ENCODE measurements at regions not wholly inside any gene's neighbourhood (a gene's known extent, or its start where the extent isn't known, plus 50 kb on each side); places are given as distances from the start of the nearest gene placed in this dataset.
A peak's percentile ranks its signal among the peaks of the same experiment; 100 is the strongest.
"Not testable (repeated sequence)": the region's sequence is repeated elsewhere in the genome, so short reads cannot be mapped to it uniquely, and the experiment has no call there.

DNA sequence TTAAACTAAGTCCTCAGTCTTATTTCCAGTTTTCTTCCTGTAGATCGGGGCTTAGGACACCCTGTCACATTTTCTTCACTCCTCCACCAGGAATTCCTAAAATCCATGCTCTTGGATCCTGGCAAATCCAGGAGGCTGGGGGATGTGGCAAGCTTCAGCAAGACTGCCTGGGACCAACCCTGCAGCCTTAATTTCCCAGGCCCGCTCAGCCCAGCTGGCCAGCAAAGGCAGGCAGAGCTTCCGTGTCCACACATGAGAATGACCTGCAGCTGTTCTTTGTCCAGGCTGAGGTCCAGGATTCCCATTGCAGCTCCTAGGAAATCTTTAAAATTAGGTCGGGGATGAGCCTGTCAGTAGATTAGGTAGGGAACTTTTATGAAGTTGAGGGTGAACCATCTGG is 146.7 kb downstream of the OR4F15 start:
- intact Hi-C loops (cut with DNase I); H3K4me1 ChIP-seq; H3K27me3 ChIP-seq; H3K9me3 ChIP-seq; H3K36me3 ChIP-seq; DNase-seq; H3K27ac ChIP-seq; H3K4me3 ChIP-seq: not testable (repeated sequence)
- no CpG with 5 or more reads among the region's 4 CpGs for WGBS, 2 donors

DNA sequence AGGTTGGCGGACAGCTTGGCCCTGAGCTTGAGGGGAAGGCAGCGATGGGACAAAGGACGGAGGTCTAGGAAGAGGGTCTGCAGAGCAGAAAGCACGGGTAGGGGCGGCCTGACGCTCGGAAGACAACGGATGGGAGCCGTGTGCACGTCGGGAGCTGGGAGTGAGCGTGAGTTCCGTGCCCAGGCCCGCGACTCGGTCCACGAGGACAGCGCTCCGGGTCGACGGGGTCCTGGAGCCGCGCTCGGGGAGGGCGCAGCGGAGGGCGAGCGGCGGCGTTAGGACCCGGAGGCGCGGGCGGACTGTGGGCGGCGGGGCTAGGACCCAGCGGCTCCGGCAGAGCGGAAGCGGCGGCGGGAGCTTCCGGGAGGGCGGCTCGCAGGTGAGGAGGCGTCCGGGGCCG is 149.3 kb downstream of the OR4F15 start:
- H3K27ac ChIP-seq, result peak overlapping the region in 1 of 4 donors; percentile 64
- intact Hi-C loops (cut with DNase I), result not testable (repeated sequence)

DNA sequence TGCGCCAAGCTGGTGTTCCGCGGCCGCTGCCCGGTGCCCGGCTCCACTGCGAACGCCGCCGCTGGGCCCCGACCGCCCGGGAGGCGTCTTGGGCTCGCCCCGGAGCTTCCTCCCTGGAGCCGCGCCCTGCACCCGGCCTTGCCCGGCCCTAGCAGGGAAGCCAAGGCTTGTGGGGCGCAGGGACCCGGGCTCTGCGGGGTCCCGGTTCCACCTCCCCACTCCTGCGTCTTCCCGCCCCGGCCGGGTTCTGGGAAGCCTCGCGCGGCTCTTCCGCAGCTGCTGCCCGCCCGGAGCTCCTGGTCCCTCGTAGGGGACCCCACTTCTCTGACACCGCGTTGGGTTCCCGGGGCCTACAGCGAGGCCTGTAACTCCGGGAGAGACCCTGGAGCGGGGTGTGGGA is 149.8 kb downstream of the OR4F15 start:
- DNase-seq; H3K9me3 ChIP-seq; intact Hi-C loops (cut with DNase I); H3K27me3 ChIP-seq; H3K36me3 ChIP-seq: not testable (repeated sequence)
- peak overlapping the region in 2 of 4 donors; percentile 57 to 64 for H3K27ac ChIP-seq
- H3K4me1 ChIP-seq, result peaks cover 0 to 16% (median 5%) of the 10 kb centered on the region in 3 donors
- peak overlapping the region in 2 of 4 donors; percentile 45 to 48 for H3K4me3 ChIP-seq
- no CpG with 5 or more reads among the region's 41 CpGs for WGBS, 2 donors

More for the DNA sequence above, 149.3 kb downstream of the OR4F15 start:
- no CpG with 5 or more reads among the region's 48 CpGs for WGBS, 2 donors
- peaks cover 0 to 16% (median 5%) of the 10 kb centered on the region in 3 donors for H3K4me1 ChIP-seq
- H3K36me3 ChIP-seq, DNase-seq, H3K9me3 ChIP-seq, H3K27me3 ChIP-seq: not testable (repeated sequence)
- H3K4me3 ChIP-seq, result peak overlapping the region in 1 of 4 donors; percentile 49

DNA sequence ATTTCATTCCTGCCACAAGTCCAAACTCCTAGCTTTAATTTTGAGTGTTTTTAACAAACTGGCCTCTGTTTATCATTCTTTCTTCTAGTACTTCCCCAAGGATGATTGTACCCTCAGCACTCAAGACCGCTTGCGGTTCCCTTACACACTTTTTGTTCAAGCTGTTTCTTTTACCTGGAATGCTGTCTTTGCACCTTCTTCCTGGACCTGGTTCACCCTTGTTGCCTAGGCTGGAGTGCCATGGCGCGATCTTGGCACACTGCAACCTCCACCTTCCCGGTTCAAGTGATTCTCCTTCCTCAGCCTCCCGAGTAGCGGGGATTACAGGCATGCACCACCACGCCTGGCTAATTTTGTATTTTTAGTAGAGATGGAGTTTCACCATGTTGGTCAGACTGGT is 151.7 kb downstream of the OR4F15 start:
- H3K9me3 ChIP-seq; H3K27ac ChIP-seq; H3K4me3 ChIP-seq; DNase-seq; intact Hi-C loops (cut with DNase I); H3K27me3 ChIP-seq; H3K36me3 ChIP-seq: not testable (repeated sequence)
- 99% methylated on average over 7 to 8 of the region's 8 CpGs for WGBS, 2 donors
- peaks cover 0 to 16% (median 5%) of the 10 kb centered on the region in 3 donors for H3K4me1 ChIP-seq

DNA sequence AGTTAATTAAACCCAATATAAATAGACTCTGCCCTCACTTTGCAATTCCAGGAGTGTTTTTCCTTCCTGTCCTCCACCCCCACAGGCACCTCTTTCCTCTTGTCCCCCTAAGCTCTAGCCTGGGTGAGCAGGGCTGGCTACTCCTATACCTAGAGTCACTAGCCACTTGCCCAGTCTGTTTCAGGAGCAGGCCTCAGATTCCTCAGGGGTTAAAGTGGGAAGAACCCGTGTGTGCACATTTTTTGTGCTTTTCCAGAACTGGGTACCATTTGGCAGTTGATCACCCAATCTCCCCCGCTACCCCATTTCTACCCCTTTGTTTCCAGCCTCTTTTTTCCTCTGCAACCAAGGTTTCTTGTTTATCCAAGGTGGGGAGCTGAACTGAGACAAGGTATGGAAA is 153.4 kb downstream of the OR4F15 start:
- 70% methylated on average over 2 of the region's 2 CpGs; no CpG with 5 or more reads in 1 of the 2 donors for WGBS, 2 donors
- H3K4me3 ChIP-seq; DNase-seq; H3K9me3 ChIP-seq; H3K36me3 ChIP-seq; H3K27ac ChIP-seq; H3K27me3 ChIP-seq; intact Hi-C loops (cut with DNase I): not testable (repeated sequence)
- H3K4me1 ChIP-seq, result peaks cover 0 to 16% (median 5%) of the 10 kb centered on the region in 3 donors

DNA sequence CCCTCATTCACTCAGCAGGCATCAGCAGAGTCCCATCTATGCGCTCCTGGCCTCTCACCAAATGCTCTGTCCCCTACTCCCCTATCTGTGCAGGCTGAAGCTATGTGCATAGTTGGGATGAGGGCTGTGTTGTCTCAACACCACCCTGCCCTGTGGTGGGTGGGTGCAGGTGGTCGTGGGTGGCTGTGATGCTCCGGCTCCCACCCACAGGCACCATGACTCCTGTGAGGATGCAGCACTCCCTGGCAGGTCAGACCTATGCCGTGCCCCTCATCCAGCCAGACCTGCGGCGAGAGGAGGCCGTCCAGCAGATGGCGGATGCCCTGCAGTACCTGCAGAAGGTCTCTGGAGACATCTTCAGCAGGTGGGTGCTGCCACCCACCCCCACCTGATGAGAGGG is 153.9 kb downstream of the OR4F15 start:
- 90 to 92% methylated on average over 6 to 7 of the region's 8 CpGs for WGBS, 2 donors
- H3K36me3 ChIP-seq; intact Hi-C loops (cut with DNase I); DNase-seq; H3K4me3 ChIP-seq; H3K27me3 ChIP-seq; H3K27ac ChIP-seq; H3K9me3 ChIP-seq: not testable (repeated sequence)
- peaks cover 0 to 16% (median 5%) of the 10 kb centered on the region in 3 donors for H3K4me1 ChIP-seq

DNA sequence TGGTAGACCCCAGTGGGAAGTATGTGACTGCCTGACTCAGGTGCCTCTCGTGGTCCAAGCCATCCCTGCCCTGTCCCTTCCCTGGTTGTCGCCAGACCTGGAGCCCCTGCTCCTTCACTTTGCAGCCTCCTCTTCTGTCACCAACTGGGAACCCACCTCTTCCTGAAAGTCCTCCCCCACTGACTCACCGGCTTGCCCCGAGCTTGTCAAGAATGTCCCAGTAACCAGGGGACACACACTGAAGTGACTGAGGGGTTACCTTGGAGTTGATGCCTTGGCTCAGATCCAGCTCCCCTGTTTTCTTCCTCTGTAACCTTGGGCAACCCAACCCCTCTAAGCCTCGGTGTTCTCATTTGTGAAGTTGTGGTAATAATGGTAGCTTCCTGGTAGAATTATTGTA is 155.4 kb downstream of the OR4F15 start:
- DNase-seq; intact Hi-C loops (cut with DNase I); H3K36me3 ChIP-seq; H3K27ac ChIP-seq; H3K9me3 ChIP-seq; H3K4me3 ChIP-seq; H3K27me3 ChIP-seq: not testable (repeated sequence)
- H3K4me1 ChIP-seq, result peaks cover 0 to 16% (median 5%) of the 10 kb centered on the region in 3 donors
- WGBS, 2 donors, result no CpG with 5 or more reads among the region's 5 CpGs

DNA sequence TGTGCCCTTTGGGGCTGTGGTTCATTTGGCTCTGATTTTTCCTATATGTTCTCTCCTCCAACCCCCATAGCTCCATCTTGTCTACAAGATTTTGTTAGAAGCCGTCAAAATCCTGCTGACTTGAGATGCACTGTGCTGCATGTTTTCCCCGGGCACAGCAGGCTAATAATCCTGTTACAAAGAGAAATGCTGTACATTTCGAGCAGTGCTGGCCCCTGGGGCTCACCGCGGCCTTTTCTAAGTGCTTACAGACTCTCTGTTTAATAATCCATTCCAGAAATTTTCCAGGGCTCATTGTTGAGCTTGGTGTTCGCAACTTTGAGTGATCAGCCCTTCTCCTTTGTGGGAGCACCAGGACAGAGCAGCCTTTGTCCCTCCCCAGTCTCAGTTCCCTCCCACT is 158.6 kb downstream of the OR4F15 start:
- H3K27me3 ChIP-seq, result not testable (repeated sequence)
- WGBS, 2 donors, result no CpG with 5 or more reads among the region's 6 CpGs

DNA sequence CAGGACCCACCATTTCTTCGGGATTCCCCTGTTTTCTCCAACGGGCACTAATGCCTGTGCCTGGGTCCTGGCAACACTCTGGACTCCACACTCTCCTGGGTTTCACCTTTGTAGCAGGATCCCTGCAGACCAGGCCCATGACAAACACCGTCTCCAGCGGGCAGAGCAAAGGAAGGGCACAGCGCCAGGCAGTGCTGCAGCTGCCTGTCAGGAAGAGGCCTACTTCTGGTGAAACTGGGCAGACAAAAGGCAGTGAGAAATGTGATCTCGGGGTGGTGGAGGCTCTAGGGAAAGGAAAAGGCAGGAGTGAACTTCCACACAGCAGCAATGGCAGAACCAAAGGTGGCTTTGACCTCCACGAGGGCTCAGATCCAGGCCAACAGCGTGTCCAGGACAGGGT is 165.3 kb downstream of the OR4F15 start:
- H3K36me3 ChIP-seq; H3K27me3 ChIP-seq; H3K4me3 ChIP-seq; DNase-seq; H3K4me1 ChIP-seq; H3K27ac ChIP-seq; intact Hi-C loops (cut with DNase I); H3K9me3 ChIP-seq: not testable (repeated sequence)
- WGBS, 2 donors, result no CpG with 5 or more reads among the region's 8 CpGs

More for the DNA sequence above, 158.6 kb downstream of the OR4F15 start:
- H3K9me3 ChIP-seq; H3K36me3 ChIP-seq; DNase-seq; H3K4me1 ChIP-seq; H3K27ac ChIP-seq; H3K4me3 ChIP-seq; intact Hi-C loops (cut with DNase I): not testable (repeated sequence)

DNA sequence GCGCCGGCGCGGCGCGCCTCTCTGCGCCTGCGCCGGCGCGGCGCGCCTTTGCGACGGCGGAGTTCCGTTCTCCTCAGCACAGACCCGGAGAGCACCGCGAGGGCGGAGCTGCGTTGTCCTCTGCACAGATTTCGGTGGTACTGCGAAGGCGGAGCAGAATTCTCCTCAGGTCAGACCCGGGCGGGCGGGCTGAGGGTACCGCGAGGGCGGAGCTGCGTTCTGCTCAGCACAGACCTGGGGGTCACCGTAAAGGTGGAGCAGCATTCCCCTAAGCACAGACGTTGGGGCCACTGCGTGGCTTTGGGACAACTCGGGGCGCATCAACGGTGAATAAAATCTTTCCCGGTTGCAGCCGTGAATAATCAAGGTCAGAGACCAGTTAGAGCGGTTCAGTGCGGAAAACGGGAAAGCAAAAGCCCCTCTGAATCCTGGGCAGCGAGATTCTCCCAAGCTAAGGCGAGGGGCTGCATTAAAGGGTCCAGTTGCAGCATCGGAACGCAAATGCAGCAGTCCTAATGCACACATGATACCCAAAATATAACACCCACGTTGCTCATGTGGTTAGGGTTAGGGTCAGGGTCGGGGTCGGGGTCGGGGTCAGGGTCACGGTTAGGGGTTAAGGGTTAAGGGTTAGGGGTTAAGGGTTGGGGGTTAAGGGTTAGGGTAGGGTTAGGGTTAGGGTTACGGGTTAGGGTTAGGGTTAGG is 168.4 kb downstream of the OR4F15 start:
- DNase-seq; intact Hi-C loops (cut with DNase I); H3K4me1 ChIP-seq; H3K27ac ChIP-seq; H3K27me3 ChIP-seq; H3K36me3 ChIP-seq; H3K4me3 ChIP-seq; H3K9me3 ChIP-seq: not testable (repeated sequence)
- WGBS, 2 donors, result no CpG with 5 or more reads among the region's 53 CpGs

Small RNAs in the stretch of these regions (small RNA-seq; reads per million reads assigned to genes)
- gene AC140725.2, result 0 reads per million in 4 donors
- gene MIR6859-3, result 0 reads per million in 4 donors
